H1 (cell line): ENCODE measurements at regions not wholly inside any gene's neighbourhood (a gene's known extent, or its start where the extent isn't known, plus 50 kb on each side); places are given as distances from the start of the nearest gene placed in this dataset.

Experiments
- ATF3 ChIP-seq: IDR thresholded peaks from 2 replicates; pipeline ENCODE4 v1.6.1; 2011; ENCODE audit warnings: low read depth, mild to moderate bottlenecking, low read length; ENCODE audit not compliant: insufficient read depth

- TF ChIP-seq ATF3, result no peak
- TF ChIP-seq, all 59 proteins: peak for 0
These were observed 1041.8 kb downstream of the VRK1 start (continued) for GRCh38 chr14:97838986-97839385.
